ENCODE measurements at regions not wholly inside any gene's neighbourhood (a gene's known extent, or its start where the extent isn't known, plus 50 kb on each side); places are given as distances from the start of the nearest gene placed in this dataset.

DNA sequence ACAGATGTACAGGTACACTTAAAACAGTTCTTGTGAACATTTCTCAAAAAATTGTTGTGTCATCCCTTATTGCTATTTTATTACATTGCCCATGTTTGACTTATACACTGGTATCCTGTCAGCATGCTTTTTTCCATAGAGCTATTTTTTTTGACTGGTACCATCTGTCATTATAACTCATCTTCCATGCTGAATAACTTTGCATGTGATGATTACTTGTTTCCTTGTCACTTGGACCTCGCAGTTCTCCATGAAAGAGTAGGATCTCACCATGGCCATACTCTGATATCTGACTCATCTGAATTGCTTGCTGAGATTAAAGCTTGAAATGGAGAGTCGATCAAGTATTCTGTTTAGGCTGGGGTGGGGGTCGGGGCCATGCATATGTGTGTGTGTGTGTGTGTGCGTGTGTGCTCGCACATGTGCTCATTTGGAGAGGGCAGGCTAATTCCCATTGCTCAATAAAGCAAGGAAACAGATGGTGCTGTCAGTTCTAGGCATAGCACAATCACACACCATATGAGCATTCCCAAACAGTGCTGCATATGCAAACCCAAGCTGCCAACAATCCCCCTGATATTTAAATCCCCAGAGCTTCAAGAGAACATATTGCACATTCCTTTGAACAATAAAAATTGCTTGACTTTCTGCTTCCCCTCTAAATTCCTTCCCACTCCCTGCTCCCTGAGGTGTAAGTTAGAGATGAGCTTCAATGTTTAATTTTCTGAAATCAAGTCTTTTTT is 62.9 kb downstream of the NHLRC3 start:
- no peaks in the 10 kb centered on the region for H3K9me3 Mint-ChIP-seq (ENCODE audit: unreplicated experiment)
- H3K4me1 Mint-ChIP-seq (ENCODE audit: unreplicated experiment) = peaks cover 18% of the 10 kb centered on the region
- H3K36me3 Mint-ChIP-seq (ENCODE audit: low read depth, unreplicated experiment) = no peaks in the 10 kb centered on the region
- H3K27me3 Mint-ChIP-seq (ENCODE audit: unreplicated experiment) = peaks cover 4% of the 10 kb centered on the region
- no peak overlapping the region for H3K4me3 Mint-ChIP-seq (ENCODE audit: unreplicated experiment)
- TF ChIP-seq, protein P1, sequence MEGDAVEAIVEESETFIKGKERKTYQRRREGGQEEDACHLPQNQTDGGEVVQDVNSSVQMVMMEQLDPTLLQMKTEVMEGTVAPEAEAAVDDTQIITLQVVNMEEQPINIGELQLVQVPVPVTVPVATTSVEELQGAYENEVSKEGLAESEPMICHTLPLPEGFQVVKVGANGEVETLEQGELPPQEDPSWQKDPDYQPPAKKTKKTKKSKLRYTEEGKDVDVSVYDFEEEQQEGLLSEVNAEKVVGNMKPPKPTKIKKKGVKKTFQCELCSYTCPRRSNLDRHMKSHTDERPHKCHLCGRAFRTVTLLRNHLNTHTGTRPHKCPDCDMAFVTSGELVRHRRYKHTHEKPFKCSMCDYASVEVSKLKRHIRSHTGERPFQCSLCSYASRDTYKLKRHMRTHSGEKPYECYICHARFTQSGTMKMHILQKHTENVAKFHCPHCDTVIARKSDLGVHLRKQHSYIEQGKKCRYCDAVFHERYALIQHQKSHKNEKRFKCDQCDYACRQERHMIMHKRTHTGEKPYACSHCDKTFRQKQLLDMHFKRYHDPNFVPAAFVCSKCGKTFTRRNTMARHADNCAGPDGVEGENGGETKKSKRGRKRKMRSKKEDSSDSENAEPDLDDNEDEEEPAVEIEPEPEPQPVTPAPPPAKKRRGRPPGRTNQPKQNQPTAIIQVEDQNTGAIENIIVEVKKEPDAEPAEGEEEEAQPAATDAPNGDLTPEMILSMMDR (IDR thresholded peaks at IDR 0.05; ENCODE audit: unreplicated experiment) = no peak
- DNase-seq (ENCODE audit: low spot score) = no peak
- H3K27ac Mint-ChIP-seq (ENCODE audit: unreplicated experiment) = no peak overlapping the region

DNA sequence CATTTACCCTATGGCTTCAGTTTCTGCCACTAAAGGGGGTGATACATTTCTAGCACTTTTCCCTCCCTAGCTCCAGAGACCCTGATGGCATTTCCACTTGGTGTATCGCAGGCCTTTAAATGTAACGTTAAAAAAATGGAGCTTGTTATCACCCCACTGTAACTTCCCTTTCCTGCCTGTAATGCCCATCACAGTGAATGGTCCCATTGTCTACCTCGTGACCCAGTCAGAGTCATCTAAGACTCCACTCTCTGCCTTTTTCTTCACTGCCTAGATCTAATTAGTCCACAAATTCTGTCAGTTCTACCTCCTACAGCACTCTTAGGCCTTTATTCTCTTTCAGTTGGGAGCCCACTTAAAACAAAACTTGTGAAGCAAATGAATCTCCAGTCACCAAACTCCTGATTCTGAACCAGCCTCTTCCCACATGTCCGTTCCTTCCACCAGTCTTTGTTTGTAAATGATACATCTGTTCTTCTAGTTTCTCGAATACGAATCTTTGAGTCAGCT is 64.8 kb downstream of the NHLRC3 start:
- no peak for DNase-seq (ENCODE audit: low spot score)
- Mint-ChIP-seq H3K4me1 (ENCODE audit: unreplicated experiment) (peaks cover 18% of the 10 kb centered on the region), H3K36me3 (ENCODE audit: low read depth, unreplicated experiment) (no peaks in the 10 kb centered on the region), H3K27me3 (ENCODE audit: unreplicated experiment) (peaks cover 4% of the 10 kb centered on the region), H3K27ac (ENCODE audit: unreplicated experiment) (peak overlapping the region; percentile 84), H3K4me3 (ENCODE audit: unreplicated experiment) (no peak overlapping the region), H3K9me3 (ENCODE audit: unreplicated experiment) (no peaks in the 10 kb centered on the region)
- TF ChIP-seq, protein P1 (IDR thresholded peaks at IDR 0.05; ENCODE audit: unreplicated experiment) = no peak

GRCh38 chr13:39105110-39105509 is 66.9 kb downstream of the NHLRC3 start:
- Mint-ChIP-seq H3K27me3 (ENCODE audit: unreplicated experiment) (peaks cover 4% of the 10 kb centered on the region), H3K4me3 (ENCODE audit: unreplicated experiment) (no peak overlapping the region), H3K36me3 (ENCODE audit: low read depth, unreplicated experiment) (no peaks in the 10 kb centered on the region), H3K27ac (ENCODE audit: unreplicated experiment) (no peak overlapping the region), H3K4me1 (ENCODE audit: unreplicated experiment) (peaks cover 18% of the 10 kb centered on the region), H3K9me3 (ENCODE audit: unreplicated experiment) (no peaks in the 10 kb centered on the region)
- no peak for DNase-seq (ENCODE audit: low spot score)
- TF ChIP-seq, protein P1 (IDR thresholded peaks at IDR 0.05; ENCODE audit: unreplicated experiment) = no peak

DNA sequence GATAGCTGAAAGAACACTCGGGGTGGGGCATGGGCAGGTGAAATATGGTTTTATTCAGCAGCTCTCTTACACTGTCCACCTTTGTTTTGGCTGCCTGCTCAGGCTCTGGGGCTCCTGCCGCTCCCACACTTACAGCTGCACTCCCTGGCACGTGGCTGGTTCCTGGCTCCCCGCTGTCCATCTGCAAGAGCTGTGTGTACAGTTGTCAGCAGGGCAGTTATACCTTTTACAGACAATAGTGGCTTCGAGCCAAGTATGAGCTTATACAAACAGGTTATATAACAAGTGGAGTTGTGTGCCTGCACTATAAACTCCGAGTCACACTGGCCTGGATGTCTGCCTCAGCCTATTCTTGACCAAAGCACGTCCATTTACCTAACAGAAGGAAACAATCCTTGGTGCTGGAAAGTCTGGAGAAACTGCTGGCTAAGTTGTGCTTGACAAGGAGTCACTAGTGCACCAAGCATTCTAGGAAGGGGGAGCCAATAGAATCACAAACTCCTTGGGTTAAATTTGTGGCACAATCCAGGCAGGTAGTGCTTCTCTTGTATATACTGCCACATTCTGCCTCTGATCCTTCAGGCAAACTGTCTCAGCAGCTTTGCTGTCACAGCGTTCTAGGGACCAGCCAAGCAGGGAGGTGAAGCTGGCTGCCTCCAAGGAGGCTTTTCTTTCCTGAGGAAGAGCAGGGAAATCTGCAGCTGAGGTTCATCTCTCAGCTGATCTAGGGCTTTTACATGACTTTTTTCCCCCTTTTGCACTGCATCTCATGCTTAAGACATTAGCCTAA is 68.2 kb downstream of the NHLRC3 start:
- Mint-ChIP-seq H3K27ac (ENCODE audit: unreplicated experiment) (no peak overlapping the region), H3K9me3 (ENCODE audit: unreplicated experiment) (no peaks in the 10 kb centered on the region), H3K4me1 (ENCODE audit: unreplicated experiment) (peaks cover 18% of the 10 kb centered on the region), H3K36me3 (ENCODE audit: low read depth, unreplicated experiment) (no peaks in the 10 kb centered on the region), H3K4me3 (ENCODE audit: unreplicated experiment) (no peak overlapping the region), H3K27me3 (ENCODE audit: unreplicated experiment) (peaks cover 4% of the 10 kb centered on the region)
- DNase-seq (ENCODE audit: low spot score) = no peak
- TF ChIP-seq, protein P1 (IDR thresholded peaks at IDR 0.05; ENCODE audit: unreplicated experiment) = no peak

DNA sequence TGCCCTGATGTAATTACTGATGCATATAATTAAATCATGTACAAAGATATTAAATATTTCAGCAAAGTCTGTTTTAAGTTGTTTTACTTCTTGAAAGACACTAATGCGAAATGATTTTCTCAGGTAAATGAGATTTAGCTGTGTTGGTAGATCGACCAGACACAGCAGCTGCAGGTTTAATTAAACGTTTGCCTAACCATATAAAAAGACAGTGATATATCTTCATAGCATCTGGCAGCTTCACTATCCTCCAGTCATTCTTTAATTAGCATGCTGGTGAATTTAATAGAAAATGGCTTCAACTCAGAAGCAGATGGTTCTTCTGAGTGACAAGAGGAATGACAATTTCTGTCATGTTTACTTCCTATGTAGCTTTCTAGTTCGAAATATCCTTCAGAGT is 69.3 kb downstream of the NHLRC3 start:
- TF ChIP-seq, protein P1 (IDR thresholded peaks at IDR 0.05; ENCODE audit: unreplicated experiment) = no peak
- H3K9me3 Mint-ChIP-seq (ENCODE audit: unreplicated experiment) = no peaks in the 10 kb centered on the region
- no peak for DNase-seq (ENCODE audit: low spot score)
- H3K36me3 Mint-ChIP-seq (ENCODE audit: low read depth, unreplicated experiment) = no peaks in the 10 kb centered on the region
- H3K4me1 Mint-ChIP-seq (ENCODE audit: unreplicated experiment) = peaks cover 13% of the 10 kb centered on the region
- no peak overlapping the region for H3K4me3 Mint-ChIP-seq (ENCODE audit: unreplicated experiment)
- peaks cover 4% of the 10 kb centered on the region for H3K27me3 Mint-ChIP-seq (ENCODE audit: unreplicated experiment)
- H3K27ac Mint-ChIP-seq (ENCODE audit: unreplicated experiment) = no peak overlapping the region

Data from endothelial cell (in vitro differentiated cells).